Vagina (tissue), 2 donors: ENCODE measurements at regions not wholly inside any gene's neighbourhood (a gene's known extent, or its start where the extent isn't known, plus 50 kb on each side); places are given as distances from the start of the nearest gene placed in this dataset.

Experiments used
- CTCF ChIP-seq, 3 experiments: fragments of 450-650 bp in 2 of 3; fragments of 200-600 bp in 1 of 3; sonication (generic) in 1 of 3; IDR thresholded peaks; one replicate each; pipeline ENCODE4 v1.5.1; 2017 to 2019; ENCODE audit warnings: antibody characterized with exemption in 3 of 3, mild to moderate bottlenecking in 2 of 3, moderate library complexity in 2 of 3
- POLR2A ChIP-seq, 2 donors: fragments of 450-650 bp; IDR thresholded peaks; one replicate each; pipeline ENCODE4 v1.6.1; 2017; ENCODE audit warnings: antibody characterized with exemption in 2 of 2, mild to moderate bottlenecking in 2 of 2, moderate library complexity in 2 of 2
- POLR2AphosphoS5 ChIP-seq, 2 donors: sonication (generic); formaldehyde crosslinking; IDR thresholded peaks; one replicate each; pipeline ENCODE4 v1.9.0; 2017; ENCODE audit warnings: antibody characterized with exemption in 2 of 2, mild to moderate bottlenecking in 2 of 2, low read depth in 1 of 2; ENCODE audit not compliant: insufficient read depth in 1 of 2

DNA sequence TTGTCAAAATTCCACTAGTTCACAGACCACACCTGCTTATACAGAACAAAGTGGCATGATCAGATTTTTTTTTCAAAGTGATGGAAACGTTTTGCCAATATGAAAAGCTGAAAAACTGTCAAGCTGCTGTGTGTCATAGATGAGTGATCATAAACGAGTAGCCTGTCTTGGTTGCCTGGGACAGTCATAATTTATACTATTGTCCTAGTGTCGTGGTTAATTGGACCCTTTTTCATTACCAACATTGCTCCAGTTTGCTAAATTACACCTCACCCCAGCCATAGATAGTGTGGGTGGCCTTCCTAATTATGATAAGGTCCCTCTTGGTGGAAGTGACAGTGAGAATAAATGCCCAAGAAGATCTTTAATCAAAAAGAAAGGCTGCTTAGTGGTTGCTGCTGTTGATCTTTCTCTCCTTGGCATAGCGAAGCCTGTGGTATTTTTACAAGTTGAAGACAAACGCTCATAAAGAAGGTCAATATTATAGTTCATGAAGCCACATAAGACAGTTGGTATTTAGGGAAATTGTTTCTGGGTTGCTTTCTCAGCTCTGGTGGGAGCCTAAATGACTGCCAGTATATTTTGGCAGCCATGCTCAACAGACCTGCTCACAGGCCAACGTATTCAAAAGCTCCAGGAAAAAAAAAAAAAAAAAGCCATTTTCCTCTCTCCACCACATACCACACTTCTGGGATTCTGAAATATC is 478.1 kb downstream of the PLA2G4A start:
- no peak for TF ChIP-seq CTCF (IDR thresholded peaks at IDR 0.05)
- no peak for TF ChIP-seq POLR2A (IDR thresholded peaks at IDR 0.05)
- no peak for TF ChIP-seq POLR2AphosphoS5 (IDR thresholded peaks at IDR 0.05; ENCODE audit: insufficient read depth in 1 of 2, low read depth in 1 of 2)
